T-cell (primary cell): ENCODE measurements at regions not wholly inside any gene's neighbourhood (a gene's known extent, or its start where the extent isn't known, plus 50 kb on each side); places are given as distances from the start of the nearest gene placed in this dataset.

Experiments used
- ATAC-seq, 4 experiments: fragments of 200-7000 bp in 3 of 4; fragments of 150-1000 bp in 1 of 4; cut with Tn5 transposase; replicated peaks in 1 of 4; 1 replicate in 3 of 4; 2 replicates in 1 of 4; pipeline ENCODE4 v1.10.0; 2021; ENCODE audit warnings: moderate library complexity in 3 of 4, mild to moderate bottlenecking in 2 of 4, moderate number of reproducible peaks in 1 of 4
- CTCF ChIA-PET, 2 donors: fragments of 300-600 bp; sonication (Branson Sonifier 250); formaldehyde crosslinking; loops; one replicate each; lab custom pipeline; 2022; ENCODE audit warnings: antibody characterized with exemption in 2 of 2; lab: Charles Lee
- POLR2A ChIA-PET, 2 donors: fragments of 300-600 bp; sonication (Branson Sonifier 250); formaldehyde crosslinking; loops; one replicate each; lab custom pipeline; 2022; ENCODE audit warnings: antibody characterized with exemption in 2 of 2; lab: Charles Lee
- DNase-seq, 35 experiments: peaks; one replicate each; pipeline versions ENCODE4 v3.0.0 to v3.0.0-alpha.2; 2013 to 2023
- H3K27ac ChIP-seq: one replicate; pipeline ENCODE4 v1.5.1; 2013; ENCODE audit warnings: low read length
- H3K27me3 ChIP-seq, 2 experiments: replicated peaks in 1 of 2; 1 replicate in 1 of 2; 2 replicates in 1 of 2; pipeline versions ENCODE4 v1.6.1 to v1.7.0; 2013; ENCODE audit warnings: low read length in 1 of 2, mixed read lengths in 1 of 2; ENCODE audit not compliant: control insufficient read depth in 2 of 2, insufficient read depth in 2 of 2; ENCODE audit errors: extremely low read depth in 1 of 2
- H3K36me3 ChIP-seq, 2 donors: 1 replicate in 1 of 2; 2 replicates in 1 of 2; pipeline versions ENCODE4 v1.6.1 to v1.7.0; 2013; ENCODE audit warnings: low read length in 1 of 2; ENCODE audit not compliant: control insufficient read depth in 2 of 2, insufficient read depth in 1 of 2; ENCODE audit errors: extremely low read depth in 1 of 2
- H3K4me1 ChIP-seq, 2 experiments: 1 replicate in 1 of 2; 2 replicates in 1 of 2; pipeline versions ENCODE4 v1.6.1 to v1.7.0; 2013; ENCODE audit warnings: low read length in 2 of 2, mixed read lengths in 1 of 2; ENCODE audit not compliant: insufficient read depth in 2 of 2, control insufficient read depth in 1 of 2; ENCODE audit errors: extremely low read depth in 1 of 2
- H3K4me3 ChIP-seq, 2 donors: 1 replicate in 1 of 2; 2 replicates in 1 of 2; pipeline versions ENCODE4 v1.5.1 to v1.7.0; 2013; ENCODE audit warnings: mild to moderate bottlenecking in 2 of 2, low read length in 1 of 2, moderate library complexity in 1 of 2; ENCODE audit not compliant: control insufficient read depth in 1 of 2; ENCODE audit errors: extremely low read depth in 1 of 2
- H3K9me3 ChIP-seq: 2 replicates; pipeline ENCODE4 v1.7.0; 2013
- H3K27ac Mint-ChIP-seq, 2 donors: one replicate each; pipeline ENCODE4 v1.8.0; 2020 to 2021; ENCODE audit warnings: mild to moderate bottlenecking in 2 of 2, mixed read lengths in 2 of 2
- H3K27me3 Mint-ChIP-seq, 2 donors: one replicate each; pipeline ENCODE4 v1.8.0; 2021 to 2022; ENCODE audit warnings: mixed read lengths in 2 of 2
- H3K36me3 Mint-ChIP-seq: one replicate; pipeline ENCODE4 v1.8.0; 2021; ENCODE audit warnings: mixed read lengths
- H3K4me1 Mint-ChIP-seq, 3 donors: one replicate each; pipeline ENCODE4 v1.8.0; 2020 to 2022; ENCODE audit warnings: mixed read lengths in 3 of 3, mild to moderate bottlenecking in 1 of 3
- H3K4me3 Mint-ChIP-seq, 3 donors: one replicate each; pipeline ENCODE4 v1.8.0; 2020 to 2022; ENCODE audit warnings: mild to moderate bottlenecking in 3 of 3, mixed read lengths in 3 of 3, moderate library complexity in 3 of 3
- H3K9me3 Mint-ChIP-seq, 3 donors: one replicate each; pipeline ENCODE4 v1.8.0; 2020 to 2022; ENCODE audit warnings: mixed read lengths in 3 of 3
- WGBS: methylation state at CpG from one replicate; pipeline ENCODE4 v1.1.5; 2013; ENCODE audit warnings: missing lambda C conversion rate; ENCODE audit not compliant: insufficient coverage; 5-methylcytosine and 5-hydroxymethylcytosine counted together

DNA sequence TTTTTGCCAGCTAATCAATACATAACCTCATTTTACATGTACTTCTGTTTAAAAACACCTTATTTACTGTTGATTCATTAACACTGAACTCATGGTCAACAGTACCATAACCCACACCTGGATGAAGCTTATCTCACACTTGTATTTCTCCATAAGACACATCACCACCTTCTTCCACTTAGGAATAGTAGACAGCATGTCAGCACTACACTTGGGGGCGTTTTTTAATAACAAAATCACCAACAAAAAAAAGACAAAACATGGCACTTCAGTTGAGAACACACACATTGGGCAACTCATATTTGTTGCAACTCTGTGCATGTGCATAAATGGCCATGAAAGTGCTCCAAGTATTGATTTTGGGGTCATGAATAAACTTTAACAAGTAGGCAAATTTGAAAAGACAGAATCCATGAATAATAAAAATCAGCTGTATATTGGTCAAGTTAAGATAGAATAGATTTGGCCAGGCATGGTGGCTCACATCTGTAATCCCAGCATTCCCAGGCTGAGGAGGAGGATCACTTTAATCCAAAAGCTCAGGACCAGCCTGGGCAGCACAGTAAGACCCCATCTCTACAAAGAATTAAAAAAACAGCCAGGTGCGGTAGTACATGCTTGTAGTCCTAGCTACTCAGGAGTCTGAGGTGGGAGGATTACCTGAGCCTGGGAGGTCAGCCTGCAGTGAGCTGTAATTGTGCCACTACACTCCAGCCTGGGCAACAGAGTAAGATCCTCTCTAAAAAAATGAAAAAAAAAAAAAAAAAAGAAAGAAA, 84.4 kb upstream of the SRD5A2 start:
- Histone ChIP-seq H3K27ac (no peak overlapping the region), H3K4me1 (no peaks in the 10 kb centered on the region), H3K27me3 (no peaks in the 10 kb centered on the region), H3K4me3 (no peak overlapping the region), H3K36me3 (no peaks in the 10 kb centered on the region), H3K9me3 (no peaks in the 10 kb centered on the region)
- WGBS, result no CpG with 5 or more reads among the region's 2 CpGs
- no peak overlapping the region for H3K27ac Mint-ChIP-seq
- ATAC-seq, result no peak
- no peak overlapping the region for H3K4me3 Mint-ChIP-seq
- ChIA-PET CTCF (no interaction called here), POLR2A (no interaction called here)
- H3K4me1 Mint-ChIP-seq, result no peaks in the 10 kb centered on the region
- H3K9me3 Mint-ChIP-seq, result peaks cover 0 to 3% (median 0%) of the 10 kb centered on the region in 3 donors
- H3K27me3 Mint-ChIP-seq, result peaks cover 1 to 14% of the 10 kb centered on the region in 2 donors
- H3K36me3 Mint-ChIP-seq, result no peaks in the 10 kb centered on the region
- no peak for DNase-seq

DNA sequence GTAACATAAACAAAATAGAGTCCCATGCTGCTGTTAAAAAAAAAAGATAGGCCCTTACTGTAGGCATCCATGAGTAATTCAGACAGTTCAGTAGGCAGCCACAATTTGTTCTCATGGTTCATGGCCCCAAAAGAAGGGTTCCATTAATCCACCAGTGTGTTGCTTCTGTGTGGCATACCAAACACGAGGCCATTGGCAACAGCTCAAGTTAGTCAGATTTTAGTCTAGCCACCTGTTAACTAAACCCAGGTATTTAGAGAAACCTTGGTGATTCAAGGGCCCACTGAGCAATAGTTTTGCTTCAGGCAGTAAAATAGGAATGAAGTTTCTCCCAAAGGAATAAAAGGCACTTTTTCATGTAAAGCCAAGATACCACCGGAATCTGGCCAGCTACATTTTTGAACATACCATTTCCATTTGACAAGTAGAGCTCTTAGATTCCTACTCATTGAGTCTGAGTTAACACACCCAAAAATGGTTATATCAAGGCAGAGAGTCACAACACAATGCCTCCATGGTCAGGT, 80.1 kb upstream of the SRD5A2 start:
- CTCF ChIA-PET, result no interaction called here
- Histone ChIP-seq H3K36me3 (no peaks in the 10 kb centered on the region), H3K27ac (no peak overlapping the region), H3K4me1 (no peaks in the 10 kb centered on the region), H3K9me3 (no peaks in the 10 kb centered on the region), H3K4me3 (no peak overlapping the region), H3K27me3 (no peaks in the 10 kb centered on the region)
- no peak for DNase-seq
- H3K27me3 Mint-ChIP-seq, result peaks cover 15 to 23% of the 10 kb centered on the region in 2 donors
- H3K36me3 Mint-ChIP-seq, result no peaks in the 10 kb centered on the region
- no peak overlapping the region for H3K27ac Mint-ChIP-seq
- WGBS, result 83% methylated on average over 1 of the region's 2 CpGs
- POLR2A ChIA-PET, result no interaction called here
- no peak overlapping the region for H3K4me3 Mint-ChIP-seq
- H3K9me3 Mint-ChIP-seq, result peaks cover 0 to 3% (median 0%) of the 10 kb centered on the region in 3 donors
- H3K4me1 Mint-ChIP-seq, result no peaks in the 10 kb centered on the region
- ATAC-seq, result no peak

- no peak for ATAC-seq
- no peaks in the 10 kb centered on the region for H3K9me3 ChIP-seq
- POLR2A ChIA-PET, result no interaction called here
These were observed 79.4 kb upstream of the SRD5A2 start for GRCh38 chr2:31660165-31660564.

DNA sequence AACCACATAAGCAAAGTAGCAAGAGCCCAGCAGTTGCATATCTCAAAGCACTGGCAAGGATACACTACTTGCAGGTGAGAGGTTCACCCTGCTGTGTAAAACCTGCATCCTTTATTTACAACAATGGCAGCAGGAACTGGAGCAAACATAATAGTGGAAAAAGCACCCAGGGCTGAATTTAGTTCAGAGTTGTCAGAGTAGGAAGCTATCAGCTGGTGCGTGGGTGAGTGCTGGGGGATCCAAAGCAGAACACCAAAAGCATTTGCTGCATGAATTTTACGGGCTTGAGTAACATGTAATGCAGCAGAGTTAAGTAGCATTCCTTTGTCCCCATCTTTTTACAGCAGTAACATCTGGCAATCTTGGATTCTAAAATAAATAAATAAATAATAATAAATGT, 73.5 kb upstream of the SRD5A2 start:
- no peaks in the 10 kb centered on the region for H3K4me1 Mint-ChIP-seq
- WGBS, result no CpG with 5 or more reads among the region's 2 CpGs
- CTCF ChIA-PET, result no interaction called here
- H3K4me1 ChIP-seq, result no peaks in the 10 kb centered on the region
- H3K9me3 Mint-ChIP-seq, result no peaks in the 10 kb centered on the region
- POLR2A ChIA-PET, result no interaction called here
- H3K27me3 ChIP-seq, result peaks cover 0 to 3% of the 10 kb centered on the region in 2 experiments
- DNase-seq (no peak), ATAC-seq (no peak)
- no peaks in the 10 kb centered on the region for H3K9me3 ChIP-seq
- no peaks in the 10 kb centered on the region for H3K36me3 Mint-ChIP-seq
- H3K27ac ChIP-seq, result no peak overlapping the region
- no peaks in the 10 kb centered on the region for H3K36me3 ChIP-seq
- H3K4me3 Mint-ChIP-seq, result no peak overlapping the region
- peaks cover 22 to 24% of the 10 kb centered on the region in 2 donors for H3K27me3 Mint-ChIP-seq
- H3K27ac Mint-ChIP-seq, result no peak overlapping the region
- no peak overlapping the region for H3K4me3 ChIP-seq

More at GRCh38 chr2:31660165-31660564, 79.4 kb upstream of the SRD5A2 start:
- H3K36me3 ChIP-seq, result no peaks in the 10 kb centered on the region
- no peaks in the 10 kb centered on the region for H3K4me1 ChIP-seq
- Mint-ChIP-seq H3K27me3 (peaks cover 17 to 25% of the 10 kb centered on the region in 2 donors), H3K36me3 (no peaks in the 10 kb centered on the region), H3K4me3 (no peak overlapping the region), H3K27ac (no peak overlapping the region), H3K4me1 (no peaks in the 10 kb centered on the region), H3K9me3 (peaks cover 0 to 3% (median 0%) of the 10 kb centered on the region in 3 donors)
- WGBS, result no CpG with 5 or more reads among the region's 2 CpGs
- CTCF ChIA-PET, result no interaction called here
- no peak overlapping the region for H3K27ac ChIP-seq
- H3K27me3 ChIP-seq, result peaks cover 0 to 2% of the 10 kb centered on the region in 2 experiments
- DNase-seq, result no peak
- no peak overlapping the region for H3K4me3 ChIP-seq

GRCh38 chr2:31651736-31652135, 71.0 kb upstream of the SRD5A2 start:
- ATAC-seq (no peak), DNase-seq (no peak)
- POLR2A ChIA-PET, result interaction anchor here (0.6 kb wide), 2 partner anchors 11 to 673 kb away, joined by 3 to 6 read pairs; no protein-coding TSS in a partner anchor
- Histone ChIP-seq H3K27me3 (peaks cover 0 to 3% of the 10 kb centered on the region in 2 experiments), H3K9me3 (no peaks in the 10 kb centered on the region), H3K36me3 (no peaks in the 10 kb centered on the region), H3K27ac (no peak overlapping the region), H3K4me3 (no peak overlapping the region), H3K4me1 (no peaks in the 10 kb centered on the region)
- peaks cover 12 to 17% of the 10 kb centered on the region in 2 donors for H3K27me3 Mint-ChIP-seq
- CTCF ChIA-PET, result no interaction called here
- no peaks in the 10 kb centered on the region for H3K9me3 Mint-ChIP-seq
- no peak overlapping the region for H3K27ac Mint-ChIP-seq
- H3K4me1 Mint-ChIP-seq, result no peaks in the 10 kb centered on the region
- no peak overlapping the region for H3K4me3 Mint-ChIP-seq
- no peaks in the 10 kb centered on the region for H3K36me3 Mint-ChIP-seq
- WGBS, result 100% methylated on average over 5 of the region's 6 CpGs

- DNase-seq, result no peak
- no peaks in the 10 kb centered on the region for H3K36me3 Mint-ChIP-seq
- H3K27ac Mint-ChIP-seq, result no peak overlapping the region
- Histone ChIP-seq H3K27me3 (peaks cover 0 to 3% of the 10 kb centered on the region in 2 experiments), H3K4me3 (no peak overlapping the region), H3K4me1 (no peaks in the 10 kb centered on the region), H3K36me3 (no peaks in the 10 kb centered on the region), H3K9me3 (no peaks in the 10 kb centered on the region), H3K27ac (no peak overlapping the region)
- ChIA-PET CTCF (no interaction called here), POLR2A (no interaction called here)
- WGBS, result 87% methylated on average over 2 of the region's 2 CpGs
- ATAC-seq, result no peak
- no peaks in the 10 kb centered on the region for H3K4me1 Mint-ChIP-seq
- H3K4me3 Mint-ChIP-seq, result no peak overlapping the region
- no peaks in the 10 kb centered on the region for H3K9me3 Mint-ChIP-seq
- H3K27me3 Mint-ChIP-seq, result peaks cover 12 to 14% of the 10 kb centered on the region in 2 donors
These were observed 70.5 kb upstream of the SRD5A2 start for GRCh38 chr2:31651267-31651666.
